Transverse colon (tissue), 4 donors: ENCODE measurements at regions not wholly inside any gene's neighbourhood (a gene's known extent, or its start where the extent isn't known, plus 50 kb on each side); places are given as distances from the start of the nearest gene placed in this dataset.
"Not testable (repeated sequence)": the region's sequence is repeated elsewhere in the genome, so short reads cannot be mapped to it uniquely, and the experiment has no call there.

Experiments used
- CTCF ChIP-seq, 5 experiments: fragments of 200-600 bp in 3 of 5; fragments of 450-650 bp in 2 of 5; sonication (generic) in 3 of 5; IDR thresholded peaks; 1 replicate in 2 of 5; 2 replicates in 3 of 5; pipeline ENCODE4 v1.5.1; 2016 to 2017; ENCODE audit warnings: antibody characterized with exemption in 5 of 5, inconsistent platforms in 3 of 5, mild to moderate bottlenecking in 2 of 5, moderate library complexity in 1 of 5
- POLR2AphosphoS5 ChIP-seq, 3 donors: sonication (generic); formaldehyde crosslinking; IDR thresholded peaks; one replicate each; pipeline ENCODE4 v1.6.1; 2016; ENCODE audit warnings: antibody characterized with exemption in 3 of 3

GRCh38 chr11:71772193-71772592 lies 60.8 kb upstream of the DEFB108B start:
- TF ChIP-seq CTCF, POLR2AphosphoS5 (IDR thresholded peaks at IDR 0.05): not testable (repeated sequence)
